ENCODE measurements at regions not wholly inside any gene's neighbourhood (a gene's known extent, or its start where the extent isn't known, plus 50 kb on each side); places are given as distances from the start of the nearest gene placed in this dataset.

- no peak for TF ChIP-seq CTCF (IDR thresholded peaks at IDR 0.05)
- TF ChIP-seq POLR2AphosphoS5 (IDR thresholded peaks at IDR 0.05): no peak
Measured at GRCh38 chrX:55144697-55145096, 55.9 kb downstream of the PAGE2 start.
